HCT116 (cell line): ENCODE measurements at regions not wholly inside any gene's neighbourhood (a gene's known extent, or its start where the extent isn't known, plus 50 kb on each side); places are given as distances from the start of the nearest gene placed in this dataset.

Source experiments
- ATAC-seq: fragments of 200-7000 bp; cut with Tn5 transposase; 2 replicates; pipeline ENCODE4 v1.9.1; 2020; ENCODE audit warnings: mild to moderate bottlenecking, moderate library complexity
- BruUV-seq: library from RNA; stranded (reverse); fragments of 400-500 nt; replicated peaks from 2 replicates; lab custom pipeline; 2021; lab: Mats Ljungman, UMichigan
- CTCF ChIA-PET: fragments of 300-600 bp; sonication (Branson Sonifier 250); formaldehyde crosslinking; loops from one replicate; lab custom pipeline; 2021; ENCODE audit warnings: antibody characterized with exemption; lab: Charles Lee
- POLR2A ChIA-PET: fragments of 300-600, 350-600 bp; sonication (Branson Sonifier 250); formaldehyde crosslinking; loops from one replicate; lab custom pipeline; 2021; ENCODE audit warnings: antibody characterized with exemption; lab: Charles Lee
- RAD21 ChIA-PET, 2 experiments: fragments of 300-600 bp; sonication (Branson Sonifier 250); formaldehyde crosslinking; loops; one replicate each; lab custom pipeline; 2023; ENCODE audit warnings: low total read pairs in 2 of 2; ENCODE audit not compliant: uncharacterized antibody in 2 of 2, unreplicated experiment in 2 of 2, low non-redundant PET in 1 of 2; lab: Charles Lee
- DNase-seq: peaks from one replicate; pipeline ENCODE4 v3.0.0-alpha.2; 2010; ENCODE audit warnings: low read depth, low spot score
- H2AFZ ChIP-seq: fragments of 200-600 bp; shearing (Covaris generic), sonication (generic); 2 replicates; pipeline ENCODE4 v1.6.1; 2017; ENCODE audit warnings: low read depth, mixed run types, mixed read lengths, antibody characterized with exemption, low read length; ENCODE audit not compliant: poor library complexity, severe bottlenecking
- H3K27ac ChIP-seq: 2 replicates; pipeline ENCODE4 v1.5.1; 2012; ENCODE audit warnings: low read depth, low read length
- H3K27me3 ChIP-seq: fragments of 200-600 bp; sonication (generic); 2 replicates; pipeline ENCODE4 v1.6.1; 2016; ENCODE audit warnings: mixed run types, low read length, mixed read lengths; ENCODE audit not compliant: insufficient read depth
- H3K36me3 ChIP-seq, 2 experiments: fragments of 200-500 bp in 1 of 2; fragments of 200-600 bp in 1 of 2; sonication (Bioruptor generic) in 1 of 2; sonication (generic) in 1 of 2; 2 replicates each; pipeline versions ENCODE4 v1.5.1 to v1.6.1; 2014 to 2016; ENCODE audit warnings: low read length in 2 of 2, inconsistent platforms in 1 of 2, mixed read lengths in 1 of 2, mixed run types in 1 of 2; ENCODE audit not compliant: insufficient read depth in 2 of 2, control insufficient read depth in 1 of 2
- H3K4me1 ChIP-seq, 2 experiments: fragments of 200-600 bp in 1 of 2; sonication (generic) in 1 of 2; 2 replicates each; pipeline versions ENCODE4 v1.5.1 to v1.6.1; 2012 to 2017; ENCODE audit warnings: low read length in 2 of 2, inconsistent platforms in 1 of 2, mild to moderate bottlenecking in 1 of 2, mixed read lengths in 1 of 2, mixed run types in 1 of 2, moderate library complexity in 1 of 2; ENCODE audit not compliant: insufficient read depth in 2 of 2, control insufficient read depth in 1 of 2
- H3K4me2 ChIP-seq: fragments of 200-600 bp; sonication (generic); 2 replicates; pipeline ENCODE4 v1.6.1; 2017; ENCODE audit warnings: mixed run types, low read length, mixed read lengths
- H3K4me3 ChIP-seq, 2 experiments: fragments of 200-600 bp in 1 of 2; sonication (generic) in 1 of 2; replicated peaks in 1 of 2; 2 replicates each; pipeline ENCODE4 v1.5.1; 2011 to 2016; ENCODE audit warnings: low read length in 2 of 2, control low read depth in 1 of 2, low read depth in 1 of 2, mild to moderate bottlenecking in 1 of 2, mixed read lengths in 1 of 2, mixed run types in 1 of 2
- H3K79me2 ChIP-seq: fragments of 200-600 bp; sonication (generic); 2 replicates; pipeline ENCODE4 v1.6.1; 2017; ENCODE audit warnings: mild to moderate bottlenecking, mixed run types, low read length, moderate library complexity, mixed read lengths; ENCODE audit not compliant: insufficient read depth
- H3K9ac ChIP-seq: fragments of 200-600 bp; sonication (generic); 2 replicates; pipeline ENCODE4 v1.6.1; 2016; ENCODE audit warnings: low read length, mixed read lengths
- H3K9me2 ChIP-seq: fragments of 200-600 bp; sonication (generic), shearing (Covaris generic); 2 replicates; pipeline ENCODE4 v1.6.1; 2017; ENCODE audit warnings: mixed run types, mild to moderate bottlenecking, moderate library complexity; ENCODE audit not compliant: insufficient read depth
- H3K9me3 ChIP-seq, 2 experiments: fragments of 200-500 bp in 1 of 2; fragments of 200-600 bp in 1 of 2; sonication (Bioruptor generic) in 1 of 2; sonication (generic) in 1 of 2; 2 replicates each; pipeline ENCODE4 v1.6.1; 2014 to 2017; ENCODE audit warnings: low read length in 2 of 2, mixed read lengths in 2 of 2, inconsistent platforms in 1 of 2, low read depth in 1 of 2, mild to moderate bottlenecking in 1 of 2, mixed run types in 1 of 2, moderate library complexity in 1 of 2; ENCODE audit not compliant: control insufficient read depth in 1 of 2, insufficient read depth in 1 of 2
- H4K20me1 ChIP-seq: fragments of 200-600 bp; sonication (generic), shearing (Covaris generic); 2 replicates; pipeline ENCODE4 v1.6.1; 2017; ENCODE audit warnings: mixed run types, mild to moderate bottlenecking, moderate library complexity; ENCODE audit not compliant: insufficient read depth
- CBX3 ChIP-seq: IDR thresholded peaks from 2 replicates; pipeline ENCODE4 v1.6.1; 2012; ENCODE audit warnings: low read depth
- EGR1 ChIP-seq: IDR thresholded peaks from 2 replicates; pipeline ENCODE4 v1.6.1; 2012; ENCODE audit warnings: low read depth
- EZH2 ChIP-seq: fragments of 200-600 bp; sonication (generic); IDR thresholded peaks from 2 replicates; pipeline ENCODE4 v1.6.1; 2017; ENCODE audit warnings: antibody characterized with exemption, mixed run types
- JUND ChIP-seq: IDR thresholded peaks from 2 replicates; pipeline ENCODE4 v1.6.1; 2012
- MAX ChIP-seq: IDR thresholded peaks from 2 replicates; pipeline ENCODE4 v1.6.1; 2012
- POLR2A ChIP-seq: IDR thresholded peaks from 2 replicates; pipeline ENCODE4 v1.7.0; 2011; ENCODE audit warnings: borderline replicate concordance; ENCODE audit not compliant: insufficient read depth, insufficient read length; ENCODE audit errors: extremely low read depth
- RAD21 ChIP-seq: IDR thresholded peaks from 2 replicates; pipeline ENCODE4 v1.6.1; 2012; ENCODE audit warnings: low read depth, mild to moderate bottlenecking
- SIN3A ChIP-seq: IDR thresholded peaks from 2 replicates; pipeline ENCODE4 v1.6.1; 2012; ENCODE audit warnings: low read depth
- SP1 ChIP-seq: IDR thresholded peaks from 2 replicates; pipeline ENCODE4 v1.6.1; 2012; ENCODE audit warnings: low read depth
- YY1 ChIP-seq: IDR thresholded peaks from 2 replicates; pipeline ENCODE4 v1.6.1; 2011; ENCODE audit warnings: low read length, low read depth, moderate library complexity, mild to moderate bottlenecking; ENCODE audit not compliant: insufficient replicate concordance; ENCODE audit errors: extremely low read depth
- ZBTB33 ChIP-seq: IDR thresholded peaks from 2 replicates; pipeline ENCODE4 v1.6.1; 2011; ENCODE audit warnings: mild to moderate bottlenecking, low read length, moderate library complexity; ENCODE audit not compliant: insufficient replicate concordance; ENCODE audit errors: extremely low read depth
- ZNF274 ChIP-seq: fragments of 200-500 bp; sonication (Bioruptor generic); IDR thresholded peaks from 2 replicates; pipeline ENCODE4 v1.6.1; 2014; ENCODE audit warnings: mild to moderate bottlenecking, low read depth, low read length, inconsistent platforms
- intact Hi-C: fragments of 100-400 bp; cut with micrococcal nuclease; formaldehyde crosslinking; loops from 2 replicates; pipeline ENCODE4 v1.10.0; 2022

GRCh38 chr5:117107859-117108258 is 533.2 kb upstream of the SEMA6A start:
- no peak for ATAC-seq
- intact Hi-C loops = no loop called here
- H3K9ac ChIP-seq = no peak overlapping the region
- H3K27me3 ChIP-seq = no peaks in the 10 kb centered on the region
- H3K27ac ChIP-seq = no peak overlapping the region
- ChIA-PET POLR2A (no interaction called here), RAD21 (no interaction called here), CTCF (no interaction called here)
- H4K20me1 ChIP-seq = no peaks in the 10 kb centered on the region
- H3K4me3 ChIP-seq = no peak overlapping the region
- TF ChIP-seq CBX3 (no peak), MAX (no peak), YY1 (no peak), ZNF274 (no peak), JUND (no peak), SIN3A (no peak), ZBTB33 (no peak)
- no peak overlapping the region for H3K4me2 ChIP-seq
- no peak for DNase-seq
- H2AFZ ChIP-seq = no peak overlapping the region
- no peaks in the 10 kb centered on the region for H3K36me3 ChIP-seq
- no peaks in the 10 kb centered on the region for H3K4me1 ChIP-seq
- no peaks in the 10 kb centered on the region for H3K9me3 ChIP-seq
- no peaks in the 10 kb centered on the region for H3K9me2 ChIP-seq
- no TSS peak for BruUV-seq
- H3K79me2 ChIP-seq = no peaks in the 10 kb centered on the region

GRCh38 chr5:117103703-117104102 is 529.1 kb upstream of the SEMA6A start:
- ChIA-PET RAD21 (no interaction called here), POLR2A (no interaction called here), CTCF (no interaction called here)
- H3K4me2 ChIP-seq = no peak overlapping the region
- no peaks in the 10 kb centered on the region for H4K20me1 ChIP-seq
- no peaks in the 10 kb centered on the region for H3K27me3 ChIP-seq
- no peaks in the 10 kb centered on the region for H3K36me3 ChIP-seq
- H3K4me3 ChIP-seq = no peak overlapping the region
- H2AFZ ChIP-seq = no peak overlapping the region
- no peak overlapping the region for H3K27ac ChIP-seq
- no peaks in the 10 kb centered on the region for H3K9me3 ChIP-seq
- no peaks in the 10 kb centered on the region for H3K4me1 ChIP-seq
- intact Hi-C loops = no loop called here
- no peaks in the 10 kb centered on the region for H3K79me2 ChIP-seq
- ATAC-seq = no peak
- H3K9me2 ChIP-seq = no peaks in the 10 kb centered on the region
- no peak for TF ChIP-seq SIN3A
- no peak for TF ChIP-seq RAD21
- no peak for TF ChIP-seq EZH2
- no peak for TF ChIP-seq POLR2A
- no peak for TF ChIP-seq EGR1
- TF ChIP-seq SP1 = no peak
- TF ChIP-seq CBX3 = no peak
- no peak overlapping the region for H3K9ac ChIP-seq
- no TSS peak for BruUV-seq
- no peak for DNase-seq
